ENCODE measurements at regions not wholly inside any gene's neighbourhood (a gene's known extent, or its start where the extent isn't known, plus 50 kb on each side); places are given as distances from the start of the nearest gene placed in this dataset.
"Not testable (repeated sequence)": the region's sequence is repeated elsewhere in the genome, so short reads cannot be mapped to it uniquely, and the experiment has no call there.

DNA sequence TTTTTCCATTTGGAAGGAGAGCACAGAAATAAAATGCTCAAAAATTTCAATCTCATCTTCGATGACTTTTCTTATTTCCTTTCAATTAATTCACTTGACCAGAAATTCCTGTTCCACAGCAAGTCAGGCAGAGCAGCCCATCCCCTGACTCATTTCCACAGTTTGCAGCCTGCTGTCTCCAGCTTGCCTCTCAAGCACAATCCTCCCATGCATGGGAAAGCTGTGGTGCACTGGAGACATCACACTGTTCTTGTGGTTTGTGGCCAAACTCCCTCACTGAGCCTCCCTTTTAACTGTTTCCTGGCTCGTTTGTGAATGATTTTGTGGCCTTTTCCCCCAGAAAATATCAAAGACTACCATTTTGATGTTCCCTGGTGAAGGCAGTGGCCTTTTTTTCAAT lies 114.0 kb upstream of the ENPEP start:
- no peak for DNase-seq (ENCODE audit: low read depth)

DNA sequence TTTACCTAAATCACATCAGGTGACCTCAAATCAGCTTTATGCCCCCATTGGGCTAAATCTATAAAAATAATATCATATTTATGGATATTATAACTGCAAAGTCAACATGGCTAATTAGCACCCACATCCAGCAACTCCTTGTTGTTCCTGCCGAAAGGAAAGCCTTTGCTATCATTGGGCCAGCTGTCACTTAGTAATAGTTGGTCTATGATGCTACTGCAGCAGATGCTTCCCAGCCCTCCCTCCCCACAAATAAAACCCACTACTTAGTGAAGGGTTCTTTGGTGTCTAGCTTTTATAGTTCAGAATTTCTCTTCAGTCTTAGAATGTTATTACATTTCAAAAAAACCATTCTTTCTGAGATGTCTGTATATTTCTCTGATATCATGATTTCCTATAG lies 116.9 kb upstream of the ENPEP start:
- no peak for DNase-seq (ENCODE audit: low read depth)

DNA sequence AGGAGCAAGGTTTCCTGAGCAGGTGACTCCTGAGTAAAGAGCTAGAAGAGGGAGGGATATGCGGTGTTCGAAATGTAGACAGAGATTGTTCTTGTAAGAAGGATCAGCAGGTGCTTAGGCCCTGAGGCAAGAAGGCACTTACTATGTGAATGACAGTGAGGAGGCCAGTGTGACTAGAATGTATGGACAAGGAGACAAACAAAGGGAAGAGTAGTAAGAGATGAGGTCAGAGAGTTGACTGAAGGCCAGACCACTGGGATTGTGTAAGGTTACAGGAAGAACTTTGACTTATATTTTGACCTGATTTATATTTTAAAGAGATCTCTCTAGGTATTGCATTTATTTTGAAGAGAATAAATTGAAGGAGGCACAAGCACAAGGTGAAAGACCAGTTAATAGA lies 118.4 kb upstream of the ENPEP start:
- DNase-seq (ENCODE audit: low read depth): no peak

DNA sequence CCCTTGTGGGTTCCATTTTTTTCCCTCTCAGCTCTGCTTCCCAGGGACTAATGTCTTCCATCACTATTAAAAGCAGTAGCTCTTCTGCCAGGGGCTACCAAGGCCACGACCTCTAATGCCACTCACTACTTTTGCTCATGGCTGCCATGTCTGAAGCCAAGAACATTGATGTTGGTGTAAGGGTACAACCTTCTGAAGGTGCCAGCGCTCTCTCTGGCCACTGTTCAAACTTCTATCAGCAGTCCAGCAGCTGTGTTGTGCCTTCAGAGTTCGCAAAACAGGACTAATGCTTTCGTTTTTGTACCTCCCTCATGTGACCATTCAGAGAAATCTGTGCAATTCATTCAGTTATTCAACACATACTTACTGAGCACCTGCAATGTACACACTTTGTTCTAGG lies 121.5 kb upstream of the ENPEP start:
- no peak for DNase-seq (ENCODE audit: low read depth)

DNA sequence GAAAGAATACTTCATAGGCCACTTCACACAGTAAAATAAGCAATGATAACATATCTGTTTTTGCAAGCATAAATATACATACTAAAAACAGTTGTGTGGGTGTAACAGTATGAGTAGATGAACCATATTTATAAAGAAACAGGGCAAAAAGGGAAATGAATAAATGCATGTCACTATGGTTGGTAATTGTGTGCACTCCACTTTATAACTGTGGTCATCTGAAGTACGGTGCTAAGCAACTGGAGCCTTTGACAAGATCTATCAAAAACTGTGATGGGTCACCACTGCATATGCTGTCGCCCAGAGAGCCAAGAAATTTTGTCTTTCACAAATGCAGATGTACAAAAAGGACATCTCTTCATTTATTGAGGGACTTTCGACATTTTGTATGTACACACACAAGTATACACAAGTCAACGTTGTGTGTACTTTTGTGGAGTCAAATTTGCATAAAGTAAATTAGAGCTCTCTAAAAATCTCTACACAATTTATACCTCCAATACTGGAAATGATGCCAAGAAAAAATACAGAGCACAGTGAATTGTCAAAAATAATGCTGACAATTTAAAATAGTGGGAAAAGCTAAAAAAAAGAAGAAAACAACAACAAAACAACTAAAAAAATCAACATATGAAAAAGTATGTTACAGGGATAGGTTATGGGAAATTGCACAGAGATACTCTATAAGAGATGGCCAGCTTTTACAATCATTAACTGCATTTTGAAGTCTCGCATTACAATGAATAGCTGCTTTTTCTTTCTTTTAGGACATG lies 123.1 kb upstream of the ENPEP start:
- no peak for DNase-seq (ENCODE audit: low read depth)

DNA sequence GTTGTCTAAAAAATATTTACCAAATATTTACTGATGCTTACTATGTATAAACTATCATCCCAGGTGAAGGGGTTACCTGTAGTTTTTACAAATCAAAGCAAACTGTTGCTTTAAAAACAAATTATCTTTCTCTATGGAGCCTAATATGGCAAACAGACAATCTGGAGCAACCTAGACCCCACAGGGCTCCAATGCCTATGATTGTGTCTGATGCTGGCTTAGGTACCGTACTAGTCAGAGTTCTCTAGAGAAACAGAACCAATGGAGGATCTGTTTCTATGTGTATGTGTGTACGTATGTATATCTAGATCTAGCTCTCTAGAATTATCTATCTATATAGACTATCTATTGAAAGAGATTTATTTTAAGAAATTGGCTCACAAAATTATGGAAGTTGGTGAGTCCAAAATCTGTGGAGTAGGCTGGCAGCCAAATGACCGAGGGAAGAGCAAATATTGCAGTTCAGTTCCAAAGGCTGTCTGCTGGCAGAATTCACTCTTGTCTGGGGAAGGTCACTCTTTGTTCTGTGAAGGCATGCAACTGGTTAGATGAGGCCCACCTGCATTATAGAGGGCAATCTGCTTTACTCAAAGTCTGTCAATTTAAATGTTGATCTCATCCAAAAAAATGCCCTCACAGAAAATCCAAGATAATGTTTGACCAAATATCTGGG lies 127.1 kb upstream of the ENPEP start:
- no peak for DNase-seq (ENCODE audit: low read depth)

DNA sequence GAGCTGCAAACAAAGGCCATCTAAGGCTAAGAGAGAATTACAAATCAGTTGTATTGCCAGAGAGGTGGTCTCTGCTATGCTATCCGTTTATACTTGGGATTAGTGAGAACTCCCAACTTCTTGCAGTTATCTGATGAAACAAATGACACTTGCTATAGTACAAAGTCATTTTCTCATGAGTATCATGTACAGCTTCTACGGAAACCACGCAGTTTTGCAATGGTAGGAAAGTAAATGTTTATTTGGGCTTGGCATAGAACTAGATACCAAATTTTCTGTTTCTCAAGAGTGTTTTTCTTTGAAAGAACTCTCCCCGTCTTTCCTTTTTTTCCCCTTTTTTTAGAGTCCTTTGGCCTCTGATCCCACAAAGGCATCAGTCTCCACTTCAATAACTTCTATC lies 128.2 kb upstream of the ENPEP start:
- no peak for DNase-seq (ENCODE audit: low read depth)

DNA sequence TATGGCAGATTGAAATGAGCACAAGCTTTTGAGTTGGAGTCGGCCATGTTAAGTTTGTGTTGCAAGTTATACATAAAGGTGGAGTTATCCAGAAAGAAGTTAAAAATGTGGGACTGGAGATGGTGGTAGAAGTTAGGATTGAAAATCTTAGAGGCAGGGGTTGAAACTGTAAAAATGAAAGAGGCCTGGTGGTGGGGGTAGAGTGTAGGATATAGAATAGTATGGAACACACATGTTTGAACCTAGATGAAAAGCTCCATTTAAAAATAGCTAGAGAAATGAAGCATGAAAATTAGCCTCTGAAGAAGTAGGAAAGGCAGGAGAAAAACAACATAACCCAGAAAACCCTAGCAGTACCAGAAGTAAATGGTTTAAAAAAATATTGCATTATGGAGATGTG lies 131.8 kb upstream of the ENPEP start:
- DNase-seq (ENCODE audit: low read depth): no peak

DNA sequence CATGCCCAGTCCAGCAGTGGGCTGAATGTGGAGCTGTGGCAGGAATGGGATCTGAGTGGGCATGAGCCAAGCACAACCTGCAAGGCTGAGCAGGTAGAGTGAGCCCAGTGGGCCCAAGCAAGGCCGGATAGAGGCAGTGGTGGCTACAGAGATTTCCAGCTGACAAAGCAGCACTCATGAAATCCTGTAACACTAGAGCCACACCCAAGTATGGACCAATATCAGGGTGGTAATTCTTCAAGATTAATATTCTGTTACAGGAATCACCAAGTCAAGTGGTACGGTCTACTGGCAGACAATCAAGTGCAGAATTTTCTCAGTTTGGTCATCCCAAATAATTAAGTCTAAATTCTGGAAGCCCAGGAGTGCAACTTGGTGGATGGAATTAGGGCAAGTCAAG lies 132.4 kb upstream of the ENPEP start:
- DNase-seq (ENCODE audit: low read depth): no peak

DNA sequence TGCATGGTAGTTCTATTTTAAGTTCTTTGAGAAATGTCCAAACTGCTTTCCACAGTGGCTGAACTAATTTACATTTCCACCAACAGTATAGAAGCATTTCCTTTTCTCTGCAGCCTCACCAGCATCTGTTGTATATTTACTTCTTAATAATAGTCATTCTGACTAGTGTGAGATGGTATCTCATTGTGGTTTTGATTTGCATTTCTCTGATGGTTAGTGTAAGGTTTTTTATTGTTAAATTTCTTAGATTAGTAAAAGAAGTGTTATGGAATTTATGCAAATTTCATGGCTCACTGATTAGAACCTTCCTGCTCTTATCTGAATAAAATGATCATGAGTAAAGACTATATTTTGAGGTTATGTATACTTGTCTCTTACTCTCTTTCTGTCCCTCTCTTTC lies 134.8 kb upstream of the ENPEP start:
- DNase-seq (ENCODE audit: low read depth): not testable (repeated sequence)

DNA sequence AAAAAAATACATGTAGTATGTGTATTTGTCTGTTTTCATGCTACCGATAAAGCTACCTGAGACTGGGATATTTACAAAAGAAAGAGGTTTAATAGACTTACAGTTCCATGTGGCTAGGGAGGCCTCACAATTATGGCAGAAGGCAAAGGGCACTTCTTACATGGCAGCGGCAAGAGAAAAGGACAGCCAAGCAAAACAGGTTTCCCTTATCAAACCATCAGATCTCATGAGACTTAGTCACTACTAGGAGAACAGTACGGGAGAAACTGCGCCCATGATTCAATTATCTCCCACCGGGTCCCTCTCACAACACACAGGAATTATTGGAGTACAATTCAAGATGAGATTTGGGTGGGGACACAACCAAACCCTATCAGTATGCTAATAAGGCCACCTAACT lies 137.0 kb upstream of the ELOVL6 start:
- DNase-seq (ENCODE audit: low read depth): no peak

DNA sequence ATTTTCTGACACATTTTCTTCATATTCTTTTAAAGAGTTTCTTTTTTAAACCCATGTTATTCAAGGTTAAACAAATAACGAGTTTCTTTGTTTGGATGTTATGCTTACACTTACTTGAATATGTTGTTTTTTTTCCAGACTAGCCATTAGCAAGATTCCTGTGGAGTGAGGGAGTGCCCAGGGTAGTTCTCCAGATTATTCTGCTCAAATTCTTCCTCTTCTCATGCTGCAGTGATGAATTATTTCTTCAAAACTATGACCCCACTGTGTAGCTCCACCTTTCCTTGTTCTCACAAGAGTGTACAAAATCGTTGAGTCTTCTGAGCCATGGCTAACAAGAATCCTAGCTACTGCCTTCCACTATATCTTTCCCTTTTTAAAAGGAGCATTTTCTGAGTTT lies 134.1 kb upstream of the ELOVL6 start:
- DNase-seq (ENCODE audit: low read depth): no peak

DNA sequence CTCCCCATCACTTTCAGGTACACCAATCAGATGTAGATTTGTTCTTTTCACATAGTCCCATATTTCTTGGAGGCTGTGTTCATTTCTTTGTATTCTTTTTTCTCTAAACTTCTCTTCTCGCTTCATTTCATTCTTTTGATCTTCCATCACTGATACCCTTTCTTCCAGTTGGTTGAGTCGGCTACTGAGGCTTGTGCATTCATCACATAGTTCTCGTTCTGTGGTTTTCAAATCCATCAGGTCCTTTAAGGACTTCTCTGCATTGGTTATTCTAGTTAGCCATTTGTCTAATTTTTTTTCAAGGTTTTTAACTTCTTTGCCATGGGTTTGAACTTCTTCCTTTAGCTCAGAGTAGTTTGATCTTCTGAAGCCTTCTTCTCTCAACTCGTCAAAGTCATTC lies 128.0 kb upstream of the ELOVL6 start:
- not testable (repeated sequence) for DNase-seq (ENCODE audit: low read depth)

DNA sequence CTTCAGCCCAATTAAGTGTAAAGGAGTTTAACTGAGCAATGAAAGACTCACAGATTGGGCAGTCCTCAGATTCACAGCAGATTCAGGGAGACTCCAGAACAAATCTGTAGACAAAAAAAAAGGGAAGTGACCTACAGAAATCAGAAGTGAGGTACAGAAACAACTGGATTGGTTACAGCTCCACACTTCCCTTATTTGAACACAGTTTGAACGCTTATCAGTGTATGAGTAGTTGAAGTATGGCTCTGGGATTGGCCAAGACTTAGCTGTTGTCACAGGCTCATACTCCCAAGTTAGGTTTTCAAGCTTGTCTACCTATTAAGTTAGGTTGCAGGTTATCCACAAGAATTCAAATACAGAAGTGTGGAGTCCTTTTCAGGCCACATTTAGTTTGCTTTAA lies 112.4 kb upstream of the ELOVL6 start:
- no peak for DNase-seq (ENCODE audit: low read depth)

DNA sequence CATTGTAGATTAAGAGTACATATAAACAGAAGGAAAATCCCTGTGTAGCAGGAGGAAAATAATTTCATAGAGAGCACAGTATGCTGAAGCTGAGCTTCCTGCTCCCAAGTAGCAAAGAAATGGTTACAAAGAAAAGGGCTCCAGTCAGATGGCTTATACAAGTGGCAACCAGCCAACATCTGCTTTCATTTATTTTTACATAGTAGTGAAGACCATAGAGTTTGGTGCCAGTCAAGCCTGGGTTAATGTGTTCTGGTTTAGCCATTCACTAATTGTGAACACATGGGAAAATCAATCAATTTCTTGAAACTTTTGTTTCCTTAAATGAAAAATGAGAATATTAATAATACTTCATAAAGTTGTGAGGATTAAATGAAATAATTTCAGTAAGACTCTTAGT lies 111.3 kb upstream of the ELOVL6 start:
- no peak for DNase-seq (ENCODE audit: low read depth)

DNA sequence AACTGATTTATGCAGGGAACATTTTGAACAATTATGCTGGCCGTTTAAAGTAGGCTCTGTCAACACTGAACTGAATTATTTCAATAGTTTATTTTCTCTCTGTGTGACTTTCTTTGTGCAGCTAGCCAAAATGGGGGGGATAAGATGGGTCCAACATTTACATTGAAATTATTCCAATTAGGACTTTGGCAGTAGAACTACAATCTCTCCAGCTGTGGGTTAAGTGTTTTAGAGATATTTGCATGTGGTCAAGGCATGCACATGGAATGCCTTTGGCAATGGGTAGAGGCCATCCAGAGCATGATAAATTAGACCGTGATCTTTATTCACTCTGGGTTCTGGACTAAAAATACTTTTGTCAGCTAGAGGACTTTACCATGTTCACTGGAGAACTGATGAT lies 107.9 kb upstream of the ELOVL6 start:
- no peak for DNase-seq (ENCODE audit: low read depth)

DNA sequence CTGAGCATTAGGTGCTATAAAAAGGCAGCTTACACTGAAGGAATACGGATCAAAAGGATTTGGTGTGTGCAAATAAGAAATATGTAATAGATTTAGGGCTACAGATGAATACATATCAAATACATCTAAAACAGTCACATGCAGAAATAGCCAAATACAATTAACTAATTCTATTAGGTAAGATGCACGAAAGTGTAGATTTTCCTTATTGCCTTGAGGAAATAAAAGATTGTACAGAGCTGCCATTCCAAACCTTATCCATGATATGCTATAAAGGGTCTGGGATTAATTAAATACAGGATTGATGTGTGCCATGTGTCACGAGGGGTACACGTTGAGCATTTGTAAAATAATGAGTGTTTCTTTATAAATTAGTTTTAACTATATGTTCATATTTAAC lies 107.0 kb upstream of the ELOVL6 start:
- DNase-seq (ENCODE audit: low read depth): no peak

DNA sequence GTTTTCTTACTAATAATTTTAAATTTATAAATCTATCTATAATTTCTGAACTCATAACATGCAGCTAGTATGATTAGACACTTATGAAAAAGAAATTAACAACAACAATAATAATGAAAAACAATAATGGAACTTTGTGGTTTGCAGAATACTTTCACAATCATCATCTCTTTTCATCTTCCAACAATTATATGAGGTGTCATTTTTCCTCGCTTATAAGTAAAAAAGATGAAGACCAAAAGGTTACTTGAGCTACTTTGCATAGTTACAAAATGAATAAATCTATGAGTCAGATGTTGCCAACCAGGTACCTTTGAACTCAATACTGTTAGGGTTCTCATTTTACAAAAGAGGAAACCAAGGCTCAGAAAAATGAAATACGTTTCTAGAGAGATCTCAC lies 98.5 kb upstream of the ELOVL6 start:
- no peak for DNase-seq (ENCODE audit: low read depth)

DNA sequence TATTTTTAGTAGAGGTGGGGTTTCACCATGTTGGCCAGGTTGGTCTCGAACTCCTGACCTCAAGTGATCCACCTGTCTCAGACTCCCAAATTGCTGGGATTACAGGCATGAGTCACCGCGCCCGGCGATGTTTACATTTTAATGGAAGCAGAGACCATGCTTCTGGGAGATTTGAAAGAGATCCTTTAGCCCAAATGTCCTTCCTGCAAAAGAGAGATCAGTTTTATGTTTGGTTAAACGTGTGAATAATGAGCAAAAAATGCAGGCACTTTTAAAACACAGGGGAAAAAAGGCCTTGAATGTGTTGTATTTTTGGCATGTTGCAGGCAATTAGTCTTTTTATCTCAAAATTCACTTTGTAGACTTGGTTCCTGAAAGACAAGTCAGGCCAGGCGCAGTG lies 95.8 kb upstream of the ELOVL6 start:
- no peak for DNase-seq (ENCODE audit: low read depth)

DNA sequence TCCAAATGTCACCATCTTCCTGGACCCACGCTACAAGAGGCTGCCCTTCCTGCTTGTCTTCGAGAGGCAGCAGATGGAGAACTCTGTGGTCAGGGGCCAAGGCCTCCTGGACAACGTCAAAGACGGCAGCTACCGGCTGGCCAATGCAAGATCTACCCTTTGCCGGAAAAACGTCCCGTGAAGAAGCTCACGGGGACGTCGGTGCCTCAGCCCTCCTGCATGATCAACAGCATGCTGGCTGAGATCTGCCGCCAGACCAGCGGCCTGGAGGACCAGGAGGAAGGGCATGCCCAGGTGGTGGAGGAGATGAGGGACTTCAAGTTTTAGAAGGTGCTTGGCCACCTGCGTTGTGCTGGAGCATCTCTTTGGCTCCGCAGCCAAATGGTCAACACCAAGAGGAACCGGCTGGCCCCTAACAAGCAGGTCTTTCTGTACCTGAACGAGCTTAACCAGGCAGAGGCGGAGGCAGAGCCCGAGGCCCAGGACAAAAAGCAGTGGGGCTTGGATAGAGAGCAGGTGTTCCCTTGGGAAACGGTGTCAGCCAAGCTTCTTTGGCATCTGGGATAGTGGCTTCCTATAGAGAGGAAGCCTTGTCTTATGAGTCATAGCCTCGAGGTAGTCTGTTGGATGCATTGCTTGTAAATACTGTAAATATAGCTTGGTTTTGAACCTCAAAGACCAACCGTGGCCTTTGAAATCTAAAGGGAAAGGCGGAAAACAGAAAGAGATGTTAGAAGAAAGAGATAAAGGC lies 94.8 kb upstream of the ELOVL6 start:
- DNase-seq (ENCODE audit: low read depth): no peak

DNA sequence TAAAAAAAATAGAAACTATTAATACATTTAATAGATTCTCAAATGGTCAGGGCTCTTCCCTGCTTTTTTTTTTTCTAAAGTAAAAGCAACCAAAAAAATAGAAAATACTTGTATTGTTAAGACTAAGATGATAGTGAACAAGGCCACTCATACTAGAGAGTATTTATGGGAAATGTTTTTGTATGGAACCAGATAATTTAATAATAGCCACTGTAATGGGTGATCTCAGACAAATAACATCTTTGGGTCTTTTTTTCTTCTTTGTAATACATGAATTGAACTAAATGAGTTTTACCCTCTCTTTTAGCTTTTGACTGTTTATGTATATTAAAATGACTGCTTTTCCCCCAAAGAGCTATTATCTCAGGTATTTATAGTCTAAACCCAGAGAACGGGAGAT lies 92.1 kb upstream of the ELOVL6 start:
- no peak for DNase-seq (ENCODE audit: low read depth)

DNA sequence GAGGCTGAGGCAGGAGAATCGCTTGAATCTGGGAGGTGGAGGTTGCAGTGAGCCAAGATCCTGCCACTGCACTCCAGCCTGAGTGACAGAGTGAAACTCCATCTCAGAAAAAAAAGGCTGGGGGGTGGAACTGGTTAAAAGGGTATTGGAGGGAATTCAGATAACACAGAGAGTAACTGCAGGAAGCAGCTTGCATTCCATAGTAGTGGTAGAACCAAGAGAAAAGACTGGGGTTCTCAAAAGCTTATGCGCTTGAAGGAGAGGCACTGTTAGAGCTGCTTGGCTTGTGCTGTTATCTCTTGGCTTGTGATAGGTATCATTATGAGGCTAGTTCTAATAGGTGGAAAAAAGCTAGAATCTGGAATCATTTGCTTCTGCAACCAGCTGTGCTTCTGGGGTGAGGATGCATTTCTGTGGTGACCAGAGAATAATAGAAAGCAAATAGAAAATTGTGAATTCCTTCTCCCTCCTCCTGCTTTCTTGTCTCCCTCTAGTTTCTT lies 91.2 kb upstream of the ELOVL6 start:
- DNase-seq (ENCODE audit: low read depth): no peak

DNA sequence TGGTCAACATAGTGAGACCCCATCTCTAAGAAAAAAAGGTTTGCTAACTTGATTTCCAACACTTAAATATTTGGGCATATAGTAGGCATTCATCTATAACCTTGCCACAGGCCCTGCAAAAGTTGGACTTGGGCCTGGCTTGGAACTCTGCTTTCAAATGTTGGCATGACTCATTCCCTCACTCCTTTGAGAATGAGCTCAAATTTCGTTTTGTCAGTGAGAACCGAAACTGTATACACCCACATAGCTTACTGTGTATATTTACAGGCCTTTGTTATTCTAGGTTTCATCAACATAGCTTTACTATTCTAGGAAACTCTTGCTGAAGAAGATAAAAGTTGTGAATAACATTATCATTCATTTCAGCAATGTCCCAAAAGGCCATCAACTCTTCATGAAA lies 88.7 kb upstream of the ELOVL6 start:
- no peak for DNase-seq (ENCODE audit: low read depth)
